ENCODE measurements at regions not wholly inside any gene's neighbourhood (a gene's known extent, or its start where the extent isn't known, plus 50 kb on each side); places are given as distances from the start of the nearest gene placed in this dataset.

DNA sequence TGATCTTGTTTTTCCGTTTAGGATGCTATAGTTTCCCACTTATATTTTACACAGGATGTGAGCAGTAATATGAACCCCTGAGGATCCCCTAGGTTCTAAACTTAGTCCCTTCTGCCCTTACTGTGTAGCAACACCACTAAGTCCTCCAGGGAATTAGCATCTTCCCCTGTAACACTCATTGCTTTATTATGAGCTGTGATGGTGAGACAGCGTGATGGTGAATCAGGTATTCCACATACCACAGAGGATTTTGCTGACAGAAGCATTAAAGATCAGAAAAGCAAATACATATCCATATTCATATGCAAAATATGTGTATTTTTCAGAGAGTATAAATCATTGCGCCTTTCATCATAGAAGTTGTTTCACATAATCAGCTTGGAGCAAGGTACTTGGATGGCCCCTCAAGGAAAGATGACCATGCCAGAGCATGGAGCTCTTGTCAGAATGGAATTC, 317.0 kb downstream of the ICE1 start:
- TF ChIP-seq, protein P1, sequence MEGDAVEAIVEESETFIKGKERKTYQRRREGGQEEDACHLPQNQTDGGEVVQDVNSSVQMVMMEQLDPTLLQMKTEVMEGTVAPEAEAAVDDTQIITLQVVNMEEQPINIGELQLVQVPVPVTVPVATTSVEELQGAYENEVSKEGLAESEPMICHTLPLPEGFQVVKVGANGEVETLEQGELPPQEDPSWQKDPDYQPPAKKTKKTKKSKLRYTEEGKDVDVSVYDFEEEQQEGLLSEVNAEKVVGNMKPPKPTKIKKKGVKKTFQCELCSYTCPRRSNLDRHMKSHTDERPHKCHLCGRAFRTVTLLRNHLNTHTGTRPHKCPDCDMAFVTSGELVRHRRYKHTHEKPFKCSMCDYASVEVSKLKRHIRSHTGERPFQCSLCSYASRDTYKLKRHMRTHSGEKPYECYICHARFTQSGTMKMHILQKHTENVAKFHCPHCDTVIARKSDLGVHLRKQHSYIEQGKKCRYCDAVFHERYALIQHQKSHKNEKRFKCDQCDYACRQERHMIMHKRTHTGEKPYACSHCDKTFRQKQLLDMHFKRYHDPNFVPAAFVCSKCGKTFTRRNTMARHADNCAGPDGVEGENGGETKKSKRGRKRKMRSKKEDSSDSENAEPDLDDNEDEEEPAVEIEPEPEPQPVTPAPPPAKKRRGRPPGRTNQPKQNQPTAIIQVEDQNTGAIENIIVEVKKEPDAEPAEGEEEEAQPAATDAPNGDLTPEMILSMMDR (IDR thresholded peaks at IDR 0.05): no peak
- TF ChIP-seq POLR2A (IDR thresholded peaks at IDR 0.05): no peak
